Forelimb muscle (tissue), 1 donor: ENCODE measurements at regions not wholly inside any gene's neighbourhood (a gene's known extent, or its start where the extent isn't known, plus 50 kb on each side); places are given as distances from the start of the nearest gene placed in this dataset.
"Not testable (repeated sequence)": the region's sequence is repeated elsewhere in the genome, so short reads cannot be mapped to it uniquely, and the experiment has no call there.

Source experiments
- DNase-seq: peaks from one replicate; pipeline ENCODE4 v3.0.0-alpha.2; 2013; ENCODE audit warnings: low read depth

- DNase-seq, result no peak
These were observed 59.3 kb downstream of the OXGR1 start for GRCh38 chr13:96934889-96935489.

- DNase-seq, result no peak
These were observed 68.2 kb downstream of the OXGR1 start for GRCh38 chr13:96925916-96926628.

- no peak for DNase-seq
These were observed 68.8 kb downstream of the OXGR1 start for GRCh38 chr13:96925477-96925876.

GRCh38 chr13:96918861-96919631, 75.2 kb downstream of the OXGR1 start:
- DNase-seq, result not testable (repeated sequence)

- no peak for DNase-seq
These were observed 90.0 kb downstream of the OXGR1 start for GRCh38 chr13:96904232-96904631.

GRCh38 chr13:96903085-96903484, 91.2 kb downstream of the OXGR1 start:
- DNase-seq, result no peak

GRCh38 chr13:96900986-96901385, 93.3 kb downstream of the OXGR1 start:
- no peak for DNase-seq

- DNase-seq, result no peak
These were observed 94.3 kb downstream of the OXGR1 start for GRCh38 chr13:96899946-96900345.

- DNase-seq, result peak; percentile 22
These were observed 95.5 kb downstream of the OXGR1 start for GRCh38 chr13:96898646-96899254.

GRCh38 chr13:96898212-96898611, 96.1 kb downstream of the OXGR1 start:
- no peak for DNase-seq
